ENCODE measurements at regions not wholly inside any gene's neighbourhood (a gene's known extent, or its start where the extent isn't known, plus 50 kb on each side); places are given as distances from the start of the nearest gene placed in this dataset.

- CTCF ChIA-PET: no interaction called here
- TF ChIP-seq EZH2 (IDR thresholded peaks at IDR 0.05; ENCODE audit: borderline replicate concordance, insufficient read depth, low read depth, low read length, poor library complexity, severe bottlenecking): no peak
- TF ChIP-seq CTCF (IDR thresholded peaks at IDR 0.05): no peak
- Histone ChIP-seq H3K36me3 (replicated peaks in 1 of 2; ENCODE audit: control extremely low read depth in 1 of 2, control insufficient read depth in 1 of 2, extremely low read depth in 1 of 2, insufficient read depth in 2 of 2, low read length in 1 of 2) (no peaks in the 10 kb centered on the region), H3K27me3 (replicated peaks in 1 of 4; ENCODE audit: control extremely low read depth in 1 of 4, control insufficient read depth in 3 of 4, insufficient read depth in 4 of 4, low read length in 3 of 4) (no peaks in the 10 kb centered on the region), H2AFZ (ENCODE audit: insufficient read depth, low read depth, low read length, poor library complexity, severe bottlenecking) (no peak overlapping the region), H3K4me2 (replicated peaks; ENCODE audit: low read depth, low read length, poor library complexity, severe bottlenecking) (no peak overlapping the region), H4K20me1 (ENCODE audit: control insufficient read depth, insufficient read depth, low read length, poor library complexity, severe bottlenecking) (no peaks in the 10 kb centered on the region), H3K9ac (ENCODE audit: low read length) (no peak overlapping the region), H3K27ac (ENCODE audit: low read length in 2 of 2) (no peak overlapping the region), H3K4me1 (ENCODE audit: control insufficient read depth in 2 of 2, insufficient read depth in 2 of 2, low read length in 2 of 2) (no peaks in the 10 kb centered on the region), H3K4me3 (ENCODE audit: control extremely low read depth in 1 of 5, extremely low read depth in 1 of 5, insufficient read depth in 1 of 5, low read depth in 2 of 5, low read length in 4 of 5) (no peak overlapping the region), H3K9me3 (ENCODE audit: control extremely low read depth in 1 of 3, control insufficient read depth in 2 of 3, insufficient read depth in 1 of 3, low read length in 2 of 3) (peaks cover 0 to 4% (median 0%) of the 10 kb centered on the region in 3 donors), H3K79me2 (ENCODE audit: control insufficient read depth, insufficient read depth, low read length) (no peaks in the 10 kb centered on the region)
- no peak for ATAC-seq (ENCODE audit: low read depth)
- peaks cover 2% of the 10 kb centered on the region for H3K4me1 Mint-ChIP-seq
- H3K27ac Mint-ChIP-seq: no peak overlapping the region
- H3K4me3 Mint-ChIP-seq: no peak overlapping the region
- H3K9me3 Mint-ChIP-seq (ENCODE audit: insufficient read depth): no peaks in the 10 kb centered on the region
- WGBS (ENCODE audit: insufficient coverage): 75% methylated on average over 2 of the region's 2 CpGs
- H3K27me3 Mint-ChIP-seq: no peaks in the 10 kb centered on the region
- intact Hi-C loops (cut with micrococcal nuclease): no loop called here
- POLR2A ChIA-PET: no interaction called here
- DNase-seq: no peak
Observed at GRCh38 chr2:12333293-12333692, 383.4 kb upstream of the TRIB2 start.

- POLR2A ChIA-PET: no interaction called here
- H3K4me1 ChIP-seq (ENCODE audit: control insufficient read depth in 2 of 2, insufficient read depth in 2 of 2, low read length in 2 of 2): no peaks in the 10 kb centered on the region
- H2AFZ ChIP-seq (ENCODE audit: insufficient read depth, low read depth, low read length, poor library complexity, severe bottlenecking): no peak overlapping the region
- H3K79me2 ChIP-seq (ENCODE audit: control insufficient read depth, insufficient read depth, low read length): no peaks in the 10 kb centered on the region
- Mint-ChIP-seq H3K4me1 (peaks cover 2% of the 10 kb centered on the region), H3K27ac (no peak overlapping the region), H3K4me3 (no peak overlapping the region), H3K27me3 (no peaks in the 10 kb centered on the region), H3K9me3 (ENCODE audit: insufficient read depth) (no peaks in the 10 kb centered on the region)
- CTCF ChIA-PET: no interaction called here
- H3K4me2 ChIP-seq (replicated peaks; ENCODE audit: low read depth, low read length, poor library complexity, severe bottlenecking): no peak overlapping the region
- intact Hi-C loops (cut with micrococcal nuclease): no loop called here
- ATAC-seq (ENCODE audit: low read depth): no peak
- peaks cover 0 to 4% (median 0%) of the 10 kb centered on the region in 3 donors for H3K9me3 ChIP-seq (ENCODE audit: control extremely low read depth in 1 of 3, control insufficient read depth in 2 of 3, insufficient read depth in 1 of 3, low read length in 2 of 3)
- 84% methylated on average over 8 of the region's 11 CpGs for WGBS (ENCODE audit: insufficient coverage)
- TF ChIP-seq CTCF (IDR thresholded peaks at IDR 0.05): no peak
- no peak for TF ChIP-seq EZH2 (IDR thresholded peaks at IDR 0.05; ENCODE audit: borderline replicate concordance, insufficient read depth, low read depth, low read length, poor library complexity, severe bottlenecking)
- H3K4me3 ChIP-seq (ENCODE audit: control extremely low read depth in 1 of 5, extremely low read depth in 1 of 5, insufficient read depth in 1 of 5, low read depth in 2 of 5, low read length in 4 of 5): no peak overlapping the region
- H3K27ac ChIP-seq (ENCODE audit: low read length in 2 of 2): no peak overlapping the region
- H3K9ac ChIP-seq (ENCODE audit: low read length): no peak overlapping the region
- H3K36me3 ChIP-seq (replicated peaks in 1 of 2; ENCODE audit: control extremely low read depth in 1 of 2, control insufficient read depth in 1 of 2, extremely low read depth in 1 of 2, insufficient read depth in 2 of 2, low read length in 1 of 2): no peaks in the 10 kb centered on the region
- no peaks in the 10 kb centered on the region for H4K20me1 ChIP-seq (ENCODE audit: control insufficient read depth, insufficient read depth, low read length, poor library complexity, severe bottlenecking)
- H3K27me3 ChIP-seq (replicated peaks in 1 of 4; ENCODE audit: control extremely low read depth in 1 of 4, control insufficient read depth in 3 of 4, insufficient read depth in 4 of 4, low read length in 3 of 4): no peaks in the 10 kb centered on the region
- no peak for DNase-seq
Observed at GRCh38 chr2:12334412-12334966, 382.2 kb upstream of the TRIB2 start.

Data from B cell (primary cell).